Caco-2 (cell line): ENCODE measurements at regions not wholly inside any gene's neighbourhood (a gene's known extent, or its start where the extent isn't known, plus 50 kb on each side); places are given as distances from the start of the nearest gene placed in this dataset.

Experiments used
- BruUV-seq: library from RNA; stranded (reverse); fragments of 400-500 nt; replicated peaks from 2 replicates; lab custom pipeline; 2021; lab: Mats Ljungman, UMichigan
- CTCF ChIA-PET: fragments of 300-600 bp; sonication (Branson Sonifier 250); formaldehyde crosslinking; loops from one replicate; lab custom pipeline; 2022; ENCODE audit warnings: antibody characterized with exemption; lab: Charles Lee
- POLR2A ChIA-PET: fragments of 300-600 bp; sonication (Branson Sonifier 250); formaldehyde crosslinking; loops from one replicate; lab custom pipeline; 2022; ENCODE audit warnings: antibody characterized with exemption; lab: Charles Lee
- DNase-seq, 2 experiments: peaks; one replicate each; pipeline versions ENCODE4 v3.0.0 to v3.0.0-alpha.2; 2020 to 2022
- H3K27me3 ChIP-seq: replicated peaks from 2 replicates; pipeline ENCODE4 v1.6.0; 2011; ENCODE audit warnings: low read length; ENCODE audit not compliant: control insufficient read depth, insufficient read depth
- H3K36me3 ChIP-seq: 2 replicates; pipeline ENCODE4 v1.5.1; 2011; ENCODE audit warnings: low read length; ENCODE audit not compliant: control insufficient read depth, insufficient read depth
- H3K4me1 ChIP-seq: fragments of 250-450 bp; sonication (Bioruptor Pico); 2 replicates; pipeline ENCODE4 v1.5.1; 2020; ENCODE audit warnings: mild to moderate bottlenecking
- H3K4me3 ChIP-seq: 2 replicates; pipeline ENCODE4 v1.5.1; 2011; ENCODE audit warnings: low read depth, mild to moderate bottlenecking, control low read depth, low read length
- H3K9me3 ChIP-seq: fragments of 250-450 bp; sonication (Bioruptor Pico); 2 replicates; pipeline ENCODE4 v1.5.1; 2020; ENCODE audit warnings: mild to moderate bottlenecking, moderate library complexity
- H3K27ac Mint-ChIP-seq: one replicate; pipeline ENCODE4 v1.8.0; 2022; ENCODE audit warnings: mixed read lengths; ENCODE audit not compliant: unreplicated experiment
- H3K27me3 Mint-ChIP-seq: one replicate; pipeline ENCODE4 v1.8.0; 2022; ENCODE audit warnings: mixed read lengths; ENCODE audit not compliant: insufficient read depth, unreplicated experiment
- H3K36me3 Mint-ChIP-seq: one replicate; pipeline ENCODE4 v1.8.0; 2022; ENCODE audit warnings: mild to moderate bottlenecking, mixed read lengths; ENCODE audit not compliant: insufficient read depth, unreplicated experiment
- H3K4me1 Mint-ChIP-seq: one replicate; pipeline ENCODE4 v1.8.0; 2022; ENCODE audit warnings: low read depth, mixed read lengths; ENCODE audit not compliant: unreplicated experiment
- H3K4me3 Mint-ChIP-seq: one replicate; pipeline ENCODE4 v1.8.0; 2022; ENCODE audit warnings: mild to moderate bottlenecking, moderate library complexity, mixed read lengths; ENCODE audit not compliant: unreplicated experiment
- H3K9me3 Mint-ChIP-seq: one replicate; pipeline ENCODE4 v1.8.0; 2022; ENCODE audit warnings: mixed read lengths; ENCODE audit not compliant: unreplicated experiment
- CTCF ChIP-seq, 2 experiments: fragments of 200-600 bp in 1 of 2; IDR thresholded peaks; 1 replicate in 1 of 2; 2 replicates in 1 of 2; pipeline versions ENCODE4 v1.5.1 to v1.8.0; 2011 to 2022; ENCODE audit warnings: antibody characterized with exemption in 1 of 2, control low read depth in 1 of 2, inconsistent platforms in 1 of 2, low read depth in 1 of 2, low read length in 1 of 2, mild to moderate bottlenecking in 1 of 2, moderate library complexity in 1 of 2; ENCODE audit not compliant: insufficient read depth in 1 of 2, severe bottlenecking in 1 of 2, unreplicated experiment in 1 of 2
- intact Hi-C: fragments of 100-400 bp; cut with micrococcal nuclease; formaldehyde crosslinking; loops from one replicate; pipeline ENCODE4 v1.10.0; 2022; ENCODE audit not compliant: unreplicated experiment

GRCh38 chr4:145315811-145316225 is 135.4 kb upstream of the OTUD4 start:
- Histone ChIP-seq H3K4me3 (no peak overlapping the region), H3K27me3 (no peaks in the 10 kb centered on the region), H3K9me3 (no peaks in the 10 kb centered on the region), H3K4me1 (no peaks in the 10 kb centered on the region), H3K36me3 (no peaks in the 10 kb centered on the region)
- BruUV-seq: no TSS peak
- ChIA-PET CTCF (no interaction called here), POLR2A (no interaction called here)
- intact Hi-C loops: no loop called here
- H3K9me3 Mint-ChIP-seq: no peaks in the 10 kb centered on the region
- no peak overlapping the region for H3K4me3 Mint-ChIP-seq
- peaks cover 3% of the 10 kb centered on the region for H3K27me3 Mint-ChIP-seq
- no peaks in the 10 kb centered on the region for H3K36me3 Mint-ChIP-seq
- no peak overlapping the region for H3K27ac Mint-ChIP-seq
- no peak for DNase-seq
- H3K4me1 Mint-ChIP-seq: no peaks in the 10 kb centered on the region
- TF ChIP-seq CTCF (IDR thresholded peaks at IDR 0.05; ENCODE audit: insufficient read depth in 1 of 2, low read depth in 1 of 2, low read length in 1 of 2, severe bottlenecking in 1 of 2, unreplicated experiment in 1 of 2): no peak

DNA sequence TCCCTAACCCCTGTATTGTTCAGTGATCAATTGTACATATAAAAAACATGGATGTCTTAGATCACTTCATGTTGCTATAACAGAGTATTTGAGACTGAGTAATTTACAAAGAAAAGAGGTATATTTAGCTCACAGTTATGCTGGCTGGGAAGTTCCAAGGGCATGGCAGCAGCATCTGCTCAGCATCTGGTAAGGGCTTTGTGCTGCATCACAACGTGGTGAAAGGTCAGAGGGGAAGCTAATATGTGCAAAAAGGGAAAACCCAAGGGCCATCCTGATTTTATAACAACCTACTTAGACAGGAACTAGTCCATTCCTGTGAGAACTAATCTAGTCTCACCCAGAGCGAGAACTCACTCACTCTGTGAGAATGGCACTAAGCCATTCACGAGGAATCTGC is 128.2 kb upstream of the OTUD4 start:
- no peaks in the 10 kb centered on the region for H3K4me1 ChIP-seq
- Mint-ChIP-seq H3K27me3 (peaks cover 14% of the 10 kb centered on the region), H3K27ac (no peak overlapping the region), H3K36me3 (no peaks in the 10 kb centered on the region), H3K4me1 (no peaks in the 10 kb centered on the region), H3K9me3 (no peaks in the 10 kb centered on the region), H3K4me3 (no peak overlapping the region)
- TF ChIP-seq CTCF (IDR thresholded peaks at IDR 0.05; ENCODE audit: insufficient read depth in 1 of 2, low read depth in 1 of 2, low read length in 1 of 2, severe bottlenecking in 1 of 2, unreplicated experiment in 1 of 2): no peak
- no peaks in the 10 kb centered on the region for H3K9me3 ChIP-seq
- ChIA-PET CTCF (no interaction called here), POLR2A (no interaction called here)
- no peak overlapping the region for H3K4me3 ChIP-seq
- intact Hi-C loops: no loop called here
- DNase-seq: no peak
- H3K27me3 ChIP-seq: no peaks in the 10 kb centered on the region
- H3K36me3 ChIP-seq: no peaks in the 10 kb centered on the region
- BruUV-seq: no TSS peak

DNA sequence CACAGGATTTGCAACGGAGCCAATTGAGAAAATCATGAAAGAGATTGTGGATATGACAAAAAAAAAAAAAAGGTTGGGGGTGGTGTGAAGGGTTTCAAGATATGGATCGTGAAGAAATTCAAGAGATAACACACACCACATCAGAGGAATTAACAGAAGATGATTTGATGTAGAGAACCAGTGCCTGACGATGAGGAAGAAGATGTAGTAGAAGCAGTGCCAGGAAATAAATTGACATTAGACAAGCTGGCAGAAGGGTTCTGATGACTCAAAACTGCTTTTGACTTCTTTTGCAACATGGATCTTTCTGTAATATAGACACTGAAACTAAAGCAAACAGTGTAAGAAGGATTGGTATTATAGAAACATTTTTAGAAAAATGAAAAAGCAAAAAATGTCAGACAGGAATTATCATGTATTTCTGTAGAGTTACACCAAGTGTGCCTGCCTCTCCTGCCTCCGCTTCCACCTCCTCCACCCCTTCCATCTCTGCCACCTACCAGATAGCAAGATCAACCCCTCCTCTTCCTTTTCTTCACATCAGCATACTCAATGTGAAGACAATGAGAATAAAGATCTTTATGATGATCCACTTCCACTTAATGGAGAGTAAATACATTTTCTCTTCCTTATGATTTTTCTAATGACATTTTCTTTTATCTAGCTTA is 127.5 kb upstream of the OTUD4 start:
- BruUV-seq: no TSS peak
- POLR2A ChIA-PET: no interaction called here
- H3K27me3 Mint-ChIP-seq: peaks cover 14% of the 10 kb centered on the region
- H3K4me3 ChIP-seq: no peak overlapping the region
- intact Hi-C loops: no loop called here
- H3K27ac Mint-ChIP-seq: no peak overlapping the region
- TF ChIP-seq CTCF (IDR thresholded peaks at IDR 0.05; ENCODE audit: insufficient read depth in 1 of 2, low read depth in 1 of 2, low read length in 1 of 2, severe bottlenecking in 1 of 2, unreplicated experiment in 1 of 2): no peak
- no peaks in the 10 kb centered on the region for H3K9me3 Mint-ChIP-seq
- no peaks in the 10 kb centered on the region for H3K36me3 Mint-ChIP-seq
- CTCF ChIA-PET: no interaction called here
- H3K9me3 ChIP-seq: no peaks in the 10 kb centered on the region
- no peaks in the 10 kb centered on the region for H3K27me3 ChIP-seq
- H3K4me3 Mint-ChIP-seq: no peak overlapping the region
- DNase-seq: no peak
- no peaks in the 10 kb centered on the region for H3K36me3 ChIP-seq
- H3K4me1 ChIP-seq: no peaks in the 10 kb centered on the region
- no peaks in the 10 kb centered on the region for H3K4me1 Mint-ChIP-seq
